Left ventricle myocardium superior (tissue), 1 donor: ENCODE measurements at regions not wholly inside any gene's neighbourhood (a gene's known extent, or its start where the extent isn't known, plus 50 kb on each side); places are given as distances from the start of the nearest gene placed in this dataset.

Experiments used
- ATAC-seq: fragments of 200-7000 bp; cut with Tn5 transposase; one replicate; pipeline ENCODE4 v1.9.1; 2020; ENCODE audit warnings: mild to moderate bottlenecking, moderate library complexity
- DNase-seq: peaks from one replicate; pipeline ENCODE4 v3.0.0-alpha.2; 2020
- intact Hi-C: fragments of 100-400 bp; cut with micrococcal nuclease; formaldehyde crosslinking; loops from one replicate; pipeline ENCODE4 v1.11.0; 2022
- donor health status: DM: no; HTN: yes; CAD: no; lungs with severe emphysema.

DNA sequence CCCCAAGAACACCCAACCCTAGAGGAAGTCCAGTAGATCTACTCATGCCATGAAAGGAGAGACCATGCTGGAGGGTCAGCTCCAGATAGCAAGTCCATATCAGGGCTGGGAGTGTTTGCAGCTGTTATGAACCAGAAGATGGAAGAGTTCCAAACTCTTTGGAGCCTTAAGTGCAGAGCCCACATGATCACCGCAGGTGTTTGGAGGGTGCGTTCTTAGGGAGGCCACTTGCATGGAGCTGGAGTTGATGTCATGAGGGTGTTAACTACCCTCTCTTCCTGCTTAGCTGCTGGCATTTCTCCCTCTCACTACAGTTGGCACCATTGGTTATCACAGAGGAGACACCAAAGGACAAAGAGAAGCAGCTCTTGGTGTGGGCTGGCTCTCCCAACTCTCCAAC lies 616.9 kb downstream of the AJAP1 start:
- intact Hi-C loops = no loop called here
- DNase-seq (no peak), ATAC-seq (no peak)

DNA sequence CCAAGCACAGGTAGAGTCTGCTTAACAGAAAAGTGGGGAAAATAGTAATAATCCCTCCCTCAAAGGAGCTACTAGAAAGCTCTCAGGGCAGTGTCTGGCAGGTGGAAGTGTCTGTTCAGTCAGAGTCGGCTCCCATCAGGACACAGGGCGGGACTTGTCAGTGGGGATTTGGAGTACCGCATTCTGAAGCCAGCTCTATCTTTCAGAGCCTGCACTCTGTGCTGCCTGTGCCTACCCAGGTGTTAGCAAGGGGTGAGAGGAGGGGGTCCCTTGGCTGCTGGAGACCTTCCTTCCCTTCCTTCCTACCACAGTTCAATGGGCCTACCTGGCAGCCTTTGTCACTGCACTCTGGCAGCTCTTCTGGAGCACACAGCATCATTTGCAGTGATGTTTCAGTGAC lies 615.5 kb downstream of the AJAP1 start:
- intact Hi-C loops = no loop called here
- ATAC-seq (no peak), DNase-seq (no peak)

DNA sequence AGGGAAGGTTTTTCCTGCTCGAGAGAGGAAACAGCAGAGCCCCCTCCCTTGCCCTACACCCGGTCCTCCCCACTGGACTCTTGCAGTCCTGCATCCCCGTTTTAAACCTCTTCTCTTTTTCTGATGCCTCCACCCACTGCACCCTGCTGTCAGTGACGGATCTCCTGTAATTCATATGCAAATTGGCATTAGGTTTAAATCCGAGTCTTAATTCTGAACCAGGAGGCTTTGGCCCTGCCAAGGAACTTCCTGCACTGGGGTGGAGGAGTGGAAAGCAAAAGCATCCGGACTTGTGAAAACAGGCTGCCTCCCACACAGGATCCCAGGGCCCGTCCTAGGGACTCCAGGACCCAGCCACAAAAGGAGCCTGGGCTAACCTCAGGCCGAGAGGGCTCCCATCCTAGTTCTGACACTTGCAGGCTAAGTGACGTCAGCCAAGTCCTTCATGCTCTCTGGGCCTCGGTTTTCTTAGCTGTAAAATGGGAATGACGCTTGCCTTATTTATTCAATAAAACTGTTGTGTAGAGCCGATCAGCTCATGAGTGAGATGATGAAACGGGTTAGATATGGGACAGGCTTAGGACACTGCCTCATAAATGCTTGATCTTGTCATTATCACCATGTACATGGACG lies 613.3 kb downstream of the AJAP1 start:
- DNase-seq (no peak), ATAC-seq (no peak)
- intact Hi-C loops = no loop called here

DNA sequence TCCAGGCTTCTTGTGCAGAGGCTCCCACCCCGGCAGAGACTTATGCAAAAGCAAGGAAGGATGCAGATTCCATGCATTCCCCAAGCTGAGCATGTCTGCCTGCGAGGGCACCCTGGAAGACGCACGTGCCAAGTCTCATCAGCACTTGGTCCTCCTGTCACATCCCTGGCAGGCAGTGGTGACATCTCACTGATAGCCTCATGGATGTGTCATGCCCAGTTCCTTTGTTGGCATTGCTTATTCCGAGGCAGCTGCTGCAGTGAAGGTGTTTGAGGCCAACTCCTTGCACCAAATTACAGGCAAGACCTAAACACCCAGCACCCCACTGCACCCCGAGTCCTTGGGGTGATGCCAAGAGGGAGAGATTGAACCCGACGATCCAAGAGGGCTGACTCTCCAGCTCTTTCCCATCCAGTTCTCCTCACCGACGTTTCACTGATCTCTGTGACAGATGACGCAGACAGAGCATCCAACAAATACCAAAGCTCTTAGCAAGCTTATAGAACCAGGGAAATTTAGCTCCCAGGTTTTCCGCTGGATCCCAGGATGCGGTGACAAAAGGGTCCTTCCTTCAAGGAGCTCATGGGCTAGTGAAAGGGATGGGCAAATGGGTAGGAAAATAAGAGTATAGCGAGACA lies 611.1 kb downstream of the AJAP1 start:
- ATAC-seq = no peak
- intact Hi-C loops = no loop called here
- no peak for DNase-seq

DNA sequence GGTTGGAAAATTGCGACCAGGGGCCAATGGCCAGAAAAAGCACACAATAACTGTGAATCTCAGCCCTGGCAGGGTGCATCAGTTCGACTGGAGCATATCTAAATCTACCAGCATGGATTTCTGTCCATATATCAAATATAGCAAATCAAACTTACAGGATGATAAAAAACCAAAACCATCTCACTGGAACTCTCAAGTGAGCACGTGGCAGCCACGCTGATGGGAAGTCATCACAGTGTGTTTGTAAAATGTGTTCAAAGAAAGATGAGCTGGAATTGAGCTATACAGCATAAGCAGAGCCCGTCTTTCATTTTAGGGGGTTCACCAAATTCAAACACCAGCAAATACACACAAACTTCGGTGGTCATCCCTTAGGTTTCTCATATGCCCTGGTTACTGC lies 610.1 kb downstream of the AJAP1 start:
- DNase-seq (no peak), ATAC-seq (no peak)
- intact Hi-C loops = no loop called here

DNA sequence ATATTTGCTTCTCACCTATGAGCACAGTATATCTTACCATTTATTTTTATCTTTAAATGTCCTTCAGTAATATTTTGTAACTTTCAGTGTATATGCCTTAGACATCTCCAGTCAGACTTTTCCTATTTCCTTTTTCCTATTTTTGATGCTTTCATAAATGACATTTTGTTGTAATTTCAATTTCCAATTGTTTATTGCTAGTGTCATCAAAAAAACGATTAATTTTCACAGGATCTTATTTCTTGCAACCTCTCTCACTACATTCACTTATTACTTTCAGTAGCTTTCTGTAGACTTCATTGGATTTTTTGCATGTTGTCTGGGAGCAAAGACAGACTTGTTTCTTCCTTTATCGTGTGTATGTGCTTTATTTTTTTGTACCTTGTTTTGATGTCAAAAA lies 602.4 kb downstream of the AJAP1 start:
- intact Hi-C loops = no loop called here
- DNase-seq (no peak), ATAC-seq (no peak)

DNA sequence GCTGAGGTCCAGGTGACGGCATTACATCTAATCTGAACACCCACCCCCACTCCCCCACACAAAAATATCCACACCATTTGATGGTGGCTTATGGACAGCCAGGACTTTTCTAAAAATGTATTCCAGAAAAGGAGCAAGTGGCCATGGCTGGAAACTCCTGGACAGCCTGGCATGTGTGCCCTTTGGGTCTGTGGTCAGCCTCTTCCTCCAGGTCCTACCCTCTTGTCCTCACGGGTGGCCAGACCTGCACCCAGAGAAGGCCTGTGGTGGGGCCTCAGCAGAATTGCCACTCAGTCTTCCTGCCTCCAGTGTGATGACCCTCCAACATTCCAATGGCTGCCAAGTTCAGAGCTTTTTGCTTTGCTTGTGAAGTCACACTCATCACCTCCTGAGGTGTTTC lies 600.6 kb downstream of the AJAP1 start:
- intact Hi-C loops = no loop called here
- ATAC-seq = no peak
- DNase-seq = no peak

DNA sequence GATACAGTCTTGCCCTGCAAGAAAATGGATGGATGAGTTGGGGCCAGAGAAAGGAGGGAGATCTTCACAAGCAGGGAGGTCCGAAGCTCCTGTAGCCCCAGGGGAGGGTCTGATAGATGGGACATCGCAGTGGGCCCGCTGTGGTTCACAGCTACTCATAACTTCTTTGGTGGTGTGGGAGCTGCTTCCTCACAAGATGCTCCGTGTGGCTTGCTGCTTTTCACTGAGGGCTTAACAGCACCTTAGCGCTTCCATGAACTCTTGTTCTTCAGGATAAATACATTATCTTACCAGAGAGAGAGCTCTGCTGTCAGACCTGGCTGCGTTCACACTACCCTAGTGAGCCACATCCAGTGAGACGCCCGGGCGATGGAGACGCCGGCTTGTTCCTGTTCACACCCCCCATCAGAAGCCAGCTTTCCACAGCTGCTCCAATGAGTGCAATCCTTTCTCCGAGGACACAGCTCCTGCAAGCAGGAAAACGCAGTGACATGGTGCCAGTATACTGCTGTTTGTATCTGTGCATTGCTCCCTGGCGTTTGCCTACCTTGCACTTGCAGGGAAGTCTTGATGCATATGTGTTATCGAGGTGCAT lies 599.8 kb downstream of the AJAP1 start:
- intact Hi-C loops = no loop called here
- DNase-seq (no peak), ATAC-seq (no peak)

DNA sequence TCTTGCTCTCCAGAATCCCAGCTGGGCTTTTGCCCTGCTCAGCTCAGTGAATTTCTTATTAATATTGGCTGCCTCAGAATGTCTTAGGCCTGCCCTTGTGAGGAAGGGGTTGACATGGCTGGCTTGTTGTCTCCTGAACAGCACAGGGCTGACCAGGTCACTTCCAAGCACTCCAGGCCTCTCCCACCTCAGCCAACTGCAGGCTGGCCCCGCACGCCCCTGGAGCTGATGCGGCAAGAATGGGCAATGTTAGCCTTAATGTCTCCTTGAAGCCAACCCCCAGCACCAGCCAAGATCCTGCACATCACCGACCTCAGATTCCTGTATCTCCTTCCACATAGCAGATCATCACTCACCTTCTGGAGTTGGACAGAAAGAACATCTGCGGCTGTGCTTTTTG lies 598.6 kb downstream of the AJAP1 start:
- DNase-seq (no peak), ATAC-seq (no peak)
- intact Hi-C loops = no loop called here

DNA sequence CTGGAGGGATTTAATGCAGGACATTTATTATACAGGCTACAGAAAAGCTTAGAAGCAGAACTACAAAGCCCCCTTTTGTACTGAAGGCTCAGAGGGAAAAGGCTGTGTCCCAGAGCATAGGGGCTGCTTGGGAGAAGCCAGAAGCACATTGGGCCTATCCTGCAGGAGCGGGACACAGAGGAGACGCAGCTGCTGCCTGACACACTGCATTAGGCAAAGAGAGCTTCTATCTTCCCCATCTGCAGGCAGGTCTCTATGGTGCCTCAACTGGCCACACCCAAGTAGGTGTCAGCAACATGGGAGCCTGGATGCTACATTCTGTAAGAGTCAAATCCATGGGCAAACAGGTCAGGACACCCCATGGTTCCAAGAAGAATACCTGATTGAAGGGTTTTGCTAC lies 595.9 kb downstream of the AJAP1 start:
- no peak for DNase-seq
- ATAC-seq = no peak
- intact Hi-C loops = no loop called here

DNA sequence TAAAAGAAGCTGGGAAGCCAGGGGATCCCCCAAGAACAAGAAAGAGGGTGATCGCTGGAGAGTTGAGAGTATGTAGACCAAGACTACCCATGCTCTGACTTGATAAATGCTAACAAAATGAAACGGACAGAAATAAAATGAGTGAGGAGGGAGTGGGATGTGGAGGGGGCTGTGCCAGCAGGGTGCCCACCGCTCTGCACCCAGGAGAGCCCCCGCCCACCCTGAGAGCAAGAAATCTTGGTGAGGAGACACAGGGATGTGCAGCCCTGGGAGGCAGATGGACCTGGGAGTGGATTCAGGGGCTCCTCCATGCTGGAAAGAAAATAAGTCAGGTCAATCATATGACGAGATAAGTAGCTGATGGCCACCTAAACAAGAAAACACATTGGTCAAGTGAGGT lies 590.9 kb downstream of the AJAP1 start:
- ATAC-seq = no peak
- intact Hi-C loops = no loop called here
- no peak for DNase-seq

DNA sequence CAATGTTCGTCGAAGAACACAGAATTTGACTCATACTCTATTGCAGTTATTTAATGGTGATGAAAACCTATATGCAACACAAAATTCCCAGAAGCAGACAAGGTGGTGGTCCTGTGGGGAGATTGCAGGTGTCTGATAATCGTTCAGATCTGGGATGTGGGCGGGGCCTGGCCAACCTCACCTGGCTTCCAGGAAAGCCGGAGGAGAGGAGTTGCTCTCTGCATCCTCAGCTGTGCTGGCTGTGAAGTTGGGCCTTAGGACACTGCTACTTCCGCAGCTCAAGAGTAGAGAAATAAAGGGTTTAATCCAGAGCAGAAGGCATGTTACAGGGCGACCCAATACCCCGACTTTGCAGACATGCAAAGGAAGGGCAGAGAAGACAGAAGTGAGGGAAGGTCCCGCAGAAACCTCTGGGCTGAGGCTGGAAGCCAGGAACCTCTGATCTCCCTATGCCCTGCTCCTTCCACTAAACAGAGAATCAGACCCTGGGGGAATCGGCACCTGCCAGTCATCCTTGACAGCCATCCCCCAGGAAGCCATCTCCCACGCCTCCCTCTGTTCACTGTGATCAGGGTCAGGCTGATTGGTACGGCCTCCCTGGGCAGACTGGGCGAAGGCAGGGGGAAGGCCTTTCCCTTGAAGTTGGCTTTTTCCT lies 590.3 kb downstream of the AJAP1 start:
- DNase-seq = no peak
- no peak for ATAC-seq
- intact Hi-C loops = no loop called here

DNA sequence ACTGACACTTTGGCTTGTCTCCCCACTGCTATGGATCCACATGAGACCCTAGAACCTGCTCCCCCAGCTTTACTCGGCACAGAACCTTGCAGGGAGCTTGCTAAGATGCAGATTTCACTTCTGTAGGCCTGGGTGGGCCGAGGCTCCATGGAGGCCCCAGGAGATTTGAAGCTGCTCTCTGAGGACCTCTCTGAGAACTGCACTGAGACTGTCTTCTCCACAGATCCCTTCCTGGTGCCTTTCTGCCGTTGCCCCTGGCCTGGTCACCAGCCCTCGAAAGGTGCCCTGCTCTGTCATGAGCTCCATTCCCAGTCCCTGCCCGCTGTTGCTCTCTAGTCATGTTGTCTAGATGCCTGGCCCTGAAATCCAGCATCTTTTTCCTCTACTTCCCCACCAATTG lies 588.4 kb downstream of the AJAP1 start:
- ATAC-seq (no peak), DNase-seq (no peak)
- intact Hi-C loops = no loop called here

DNA sequence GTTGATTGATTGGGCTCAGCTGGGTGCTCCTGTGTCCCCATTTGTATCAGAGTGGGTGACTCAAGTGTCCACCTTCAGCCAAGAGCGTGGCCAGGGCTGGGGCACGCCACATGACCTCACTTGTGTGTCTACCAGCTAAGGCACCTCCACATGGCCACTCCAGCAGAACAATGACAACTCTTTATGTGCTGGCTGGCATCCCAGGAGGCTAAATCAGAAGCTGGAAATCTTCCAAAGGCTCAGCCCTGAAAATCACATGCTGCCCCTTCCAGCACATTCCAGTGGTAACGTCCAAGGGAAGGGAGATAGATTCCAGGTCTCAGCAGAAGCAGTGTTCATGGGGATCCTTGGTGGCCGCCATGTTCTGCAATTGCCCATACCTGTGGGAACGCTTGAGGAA lies 585.5 kb downstream of the AJAP1 start:
- ATAC-seq (no peak), DNase-seq (no peak)
- intact Hi-C loops = no loop called here

DNA sequence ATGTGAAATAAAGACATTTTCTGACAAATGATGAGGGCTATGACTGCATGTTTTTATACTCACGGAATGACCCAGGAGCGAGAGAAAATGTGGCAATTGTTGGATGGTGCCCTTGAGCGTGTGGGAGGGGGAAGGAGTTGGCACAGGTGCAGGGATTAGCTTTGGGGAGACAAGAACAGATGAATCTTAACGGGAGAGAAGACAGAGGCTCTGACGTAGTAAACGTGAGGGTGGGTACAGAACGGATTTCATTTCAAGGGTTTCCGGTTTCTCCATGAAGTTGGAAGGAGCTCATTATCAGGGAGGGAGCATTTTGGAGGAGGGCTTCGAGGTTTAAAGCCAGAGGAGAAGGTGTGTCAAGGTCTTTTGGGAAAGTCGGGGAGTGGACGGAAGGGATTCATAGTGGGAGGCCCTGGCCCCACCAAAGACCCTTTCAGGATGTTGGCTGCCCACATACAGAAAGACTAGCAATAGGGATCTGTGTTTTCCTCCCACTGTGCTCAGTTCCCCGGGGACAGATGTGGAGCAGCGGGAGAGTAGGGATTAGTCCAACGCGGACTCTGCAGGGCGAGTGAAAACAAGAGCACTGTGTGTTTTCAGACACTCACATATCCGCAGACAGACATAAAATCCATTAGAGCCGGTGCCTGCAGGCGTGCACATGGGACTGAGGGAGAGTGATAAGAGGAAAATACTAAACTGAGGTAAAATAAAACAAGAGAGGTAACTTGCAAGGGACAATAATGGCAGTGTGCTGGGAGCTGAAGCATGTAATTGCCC lies 584.1 kb downstream of the AJAP1 start:
- intact Hi-C loops = no loop called here
- no peak for ATAC-seq
- DNase-seq = no peak

DNA sequence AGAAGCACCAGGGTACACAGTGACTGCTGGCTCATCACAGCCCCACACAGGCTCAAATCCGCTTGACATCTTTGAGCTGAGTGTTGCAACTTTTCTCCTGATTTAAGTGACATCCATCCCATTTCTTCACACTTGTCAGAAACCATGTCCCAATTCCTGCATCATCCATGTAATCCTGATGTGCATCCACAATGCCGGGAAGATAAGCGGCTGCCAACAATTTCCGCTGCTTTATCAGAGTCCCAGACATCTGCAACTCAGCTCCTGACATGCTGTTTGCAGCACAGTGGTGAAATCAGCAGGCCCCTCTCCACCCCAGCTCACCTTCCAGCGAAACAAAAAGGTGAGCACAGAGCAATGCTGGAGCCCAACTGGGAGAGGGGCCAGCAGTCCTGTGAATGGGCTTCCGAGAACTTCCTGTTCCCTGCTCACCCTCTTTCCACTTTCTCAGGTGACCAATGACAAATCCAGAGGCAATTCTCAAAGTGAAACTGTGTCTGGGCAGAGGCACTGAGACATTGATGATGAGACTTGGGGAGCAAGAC lies 581.0 kb downstream of the AJAP1 start:
- intact Hi-C loops = no loop called here
- no peak for ATAC-seq
- DNase-seq = no peak

DNA sequence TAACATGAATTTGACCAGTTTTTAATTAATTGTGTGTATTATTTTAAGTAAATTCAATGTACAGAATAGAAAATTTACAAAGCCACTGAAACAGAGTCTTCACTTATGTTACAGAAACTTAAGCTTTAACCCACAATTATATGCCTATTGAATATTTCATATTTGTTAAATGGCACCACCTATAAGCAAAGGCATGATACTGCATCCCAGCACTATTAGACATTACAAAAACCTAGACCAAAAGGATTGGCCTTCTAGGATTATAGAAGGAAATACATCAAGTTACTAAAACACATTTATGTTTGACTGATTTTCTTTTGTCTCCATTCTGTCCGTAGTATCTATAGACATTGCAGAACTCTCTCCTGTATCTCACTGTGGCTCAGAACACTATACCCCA lies 578.1 kb downstream of the AJAP1 start:
- no peak for ATAC-seq
- intact Hi-C loops = no loop called here
- no peak for DNase-seq

DNA sequence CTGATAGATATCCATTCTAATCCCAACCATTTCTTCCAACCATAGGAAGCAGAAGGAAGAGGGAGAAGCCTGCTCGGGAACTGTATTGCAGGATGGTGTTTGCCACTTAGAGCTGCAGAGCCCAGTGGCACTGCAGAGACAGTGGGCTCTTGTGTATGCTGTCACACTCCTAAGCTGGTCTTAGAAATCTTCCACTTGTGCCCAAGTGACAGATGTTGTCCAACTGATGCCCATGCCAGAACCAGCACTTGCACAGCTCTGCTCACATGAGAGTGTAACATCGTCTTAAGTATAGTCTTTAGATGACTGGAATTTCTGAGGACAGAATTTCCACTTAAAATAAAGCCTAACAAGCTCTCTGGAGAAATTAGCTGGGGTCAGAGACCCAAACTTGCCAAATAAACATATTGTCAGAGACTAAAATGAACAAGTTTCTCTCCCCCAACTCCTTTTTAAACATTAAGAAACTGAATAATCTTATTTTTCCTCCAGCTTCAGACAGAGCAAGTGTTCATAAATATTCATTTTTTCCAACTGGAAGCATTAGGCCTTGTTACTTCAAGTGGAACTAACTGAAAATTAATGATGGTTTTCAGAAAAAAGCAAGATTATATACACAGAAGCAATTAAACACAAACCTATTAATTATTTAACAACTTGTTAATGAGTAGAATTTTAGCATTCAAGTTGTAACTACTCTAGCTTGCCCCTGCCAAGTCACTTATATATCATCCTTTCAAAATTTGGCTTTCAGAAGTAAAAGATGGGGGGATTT lies 577.3 kb downstream of the AJAP1 start:
- intact Hi-C loops = no loop called here

DNA sequence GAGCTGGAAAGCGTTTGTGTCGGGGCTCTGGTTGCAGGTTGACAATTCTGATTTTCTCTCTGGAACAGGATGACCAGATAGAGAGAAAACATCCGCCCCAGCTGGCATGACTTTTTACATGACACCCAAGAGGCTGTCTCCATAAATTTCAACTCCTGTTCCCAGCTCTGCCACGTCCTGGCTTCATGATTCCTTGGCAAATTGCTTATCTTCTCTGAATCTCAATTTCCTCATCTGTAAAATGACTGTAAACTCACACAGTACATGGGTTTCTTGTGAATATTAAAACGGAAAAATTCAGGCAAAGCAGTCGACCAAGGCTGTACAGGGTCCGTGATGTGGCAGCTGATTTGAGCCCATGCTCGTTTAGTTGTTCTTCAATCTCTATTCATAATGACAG lies 572.7 kb downstream of the AJAP1 start:
- ATAC-seq (no peak), DNase-seq (no peak)
- intact Hi-C loops = no loop called here

More for the DNA sequence above, 577.3 kb downstream of the AJAP1 start:
- DNase-seq (no peak), ATAC-seq (no peak)
